Neural progenitor cell (in vitro differentiated cells): ENCODE measurements at regions not wholly inside any gene's neighbourhood (a gene's known extent, or its start where the extent isn't known, plus 50 kb on each side); places are given as distances from the start of the nearest gene placed in this dataset.

Source experiments
- DNase-seq: peaks from one replicate; pipeline ENCODE4 v3.0.0-alpha.2; 2016; ENCODE audit warnings: low spot score
- H2AFZ ChIP-seq: fragments of 200-600 bp; sonication (generic); replicated peaks from 2 replicates; pipeline ENCODE4 v1.6.1; 2016; ENCODE audit warnings: antibody characterized with exemption
- H3F3A ChIP-seq: fragments of 200-600 bp; sonication (generic); 2 replicates; pipeline ENCODE4 v1.6.1; 2016; ENCODE audit warnings: antibody characterized with exemption, low read depth
- H3K27ac ChIP-seq: fragments of 200-600 bp; sonication (generic); 2 replicates; pipeline ENCODE4 v1.5.1; 2016; ENCODE audit warnings: mild to moderate bottlenecking
- H3K27me3 ChIP-seq: fragments of 200-600 bp; sonication (generic); 2 replicates; pipeline ENCODE4 v1.6.1; 2016; ENCODE audit warnings: mild to moderate bottlenecking, moderate library complexity
- H3K36me3 ChIP-seq: fragments of 200-600 bp; sonication (generic); 2 replicates; pipeline ENCODE4 v1.5.1; 2016
- H3K4me1 ChIP-seq: fragments of 200-600 bp; sonication (generic); 2 replicates; pipeline ENCODE4 v1.6.1; 2016; ENCODE audit warnings: mixed run types
- H3K4me2 ChIP-seq: fragments of 200-600 bp; sonication (generic); 2 replicates; pipeline ENCODE4 v1.6.1; 2016
- H3K4me3 ChIP-seq: fragments of 200-600 bp; sonication (generic); 2 replicates; pipeline ENCODE4 v1.5.1; 2016
- H3K79me2 ChIP-seq: fragments of 200-600 bp; sonication (generic); 2 replicates; pipeline ENCODE4 v1.6.1; 2016; ENCODE audit warnings: low read depth
- H3K9ac ChIP-seq: fragments of 200-600 bp; sonication (generic); 2 replicates; pipeline ENCODE4 v1.6.1; 2016
- H3K9me3 ChIP-seq: fragments of 200-600 bp; sonication (generic); 2 replicates; pipeline ENCODE4 v1.5.1; 2016; ENCODE audit warnings: low read depth
- H4K20me1 ChIP-seq: fragments of 200-600 bp; sonication (generic); 2 replicates; pipeline ENCODE4 v1.6.1; 2016; ENCODE audit warnings: low read depth
- H3K27ac Mint-ChIP-seq: 3 replicates; pipeline ENCODE4 v1.8.0; 2021; ENCODE audit warnings: mixed read lengths
- H3K27me3 Mint-ChIP-seq: 2 replicates; pipeline ENCODE4 v1.8.0; 2022; ENCODE audit warnings: low read depth, mild to moderate bottlenecking, inconsistent platforms, moderate library complexity, mixed read lengths; ENCODE audit not compliant: insufficient read depth
- H3K36me3 Mint-ChIP-seq: 3 replicates; pipeline ENCODE4 v1.8.0; 2021; ENCODE audit warnings: mixed read lengths
- H3K4me1 Mint-ChIP-seq: 3 replicates; pipeline ENCODE4 v1.8.0; 2021; ENCODE audit warnings: mixed read lengths
- H3K4me3 Mint-ChIP-seq: 3 replicates; pipeline ENCODE4 v1.8.0; 2021; ENCODE audit warnings: mild to moderate bottlenecking, moderate library complexity, mixed read lengths
- H3K9me3 Mint-ChIP-seq: 3 replicates; pipeline ENCODE4 v1.8.0; 2020; ENCODE audit warnings: mixed read lengths
- EZH2 ChIP-seq: fragments of 200-600 bp; sonication (generic); IDR thresholded peaks from 2 replicates; pipeline ENCODE4 v1.6.1; 2017; ENCODE audit warnings: antibody characterized with exemption, mild to moderate bottlenecking, moderate library complexity
- EZH2phosphoT487 ChIP-seq: fragments of 200-600 bp; sonication (generic); IDR thresholded peaks from 2 replicates; pipeline ENCODE4 v1.6.1; 2017; ENCODE audit warnings: antibody characterized with exemption
- TF ChIP-seq, protein P1 (sequence below): fragments of 200-600 bp; sonication (generic); IDR thresholded peaks from 2 replicates; pipeline ENCODE4 v1.5.1; 2017; ENCODE audit warnings: antibody characterized with exemption, mild to moderate bottlenecking

DNA sequence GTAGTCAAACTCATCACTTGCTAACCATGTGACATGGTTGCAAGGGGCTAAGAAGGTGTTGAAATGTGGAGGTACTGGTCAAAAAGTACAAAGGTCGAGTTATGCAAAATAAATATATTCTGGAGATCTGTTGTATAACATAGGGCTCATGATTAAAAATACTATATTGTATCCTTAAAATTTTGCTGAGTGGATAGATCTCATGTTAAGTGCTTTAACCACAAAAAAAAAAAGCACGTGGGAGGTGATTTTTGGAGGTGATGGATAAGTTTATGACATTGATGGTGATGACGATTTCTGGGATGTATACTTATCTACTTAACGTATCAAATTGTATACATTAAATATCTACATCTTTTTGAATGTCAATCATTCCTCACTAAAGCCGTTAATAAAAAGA lies 96.2 kb upstream of the PAPPA start:
- no peaks in the 10 kb centered on the region for H3K36me3 ChIP-seq
- TF ChIP-seq, protein P1, sequence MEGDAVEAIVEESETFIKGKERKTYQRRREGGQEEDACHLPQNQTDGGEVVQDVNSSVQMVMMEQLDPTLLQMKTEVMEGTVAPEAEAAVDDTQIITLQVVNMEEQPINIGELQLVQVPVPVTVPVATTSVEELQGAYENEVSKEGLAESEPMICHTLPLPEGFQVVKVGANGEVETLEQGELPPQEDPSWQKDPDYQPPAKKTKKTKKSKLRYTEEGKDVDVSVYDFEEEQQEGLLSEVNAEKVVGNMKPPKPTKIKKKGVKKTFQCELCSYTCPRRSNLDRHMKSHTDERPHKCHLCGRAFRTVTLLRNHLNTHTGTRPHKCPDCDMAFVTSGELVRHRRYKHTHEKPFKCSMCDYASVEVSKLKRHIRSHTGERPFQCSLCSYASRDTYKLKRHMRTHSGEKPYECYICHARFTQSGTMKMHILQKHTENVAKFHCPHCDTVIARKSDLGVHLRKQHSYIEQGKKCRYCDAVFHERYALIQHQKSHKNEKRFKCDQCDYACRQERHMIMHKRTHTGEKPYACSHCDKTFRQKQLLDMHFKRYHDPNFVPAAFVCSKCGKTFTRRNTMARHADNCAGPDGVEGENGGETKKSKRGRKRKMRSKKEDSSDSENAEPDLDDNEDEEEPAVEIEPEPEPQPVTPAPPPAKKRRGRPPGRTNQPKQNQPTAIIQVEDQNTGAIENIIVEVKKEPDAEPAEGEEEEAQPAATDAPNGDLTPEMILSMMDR, result no peak
- TF ChIP-seq EZH2phosphoT487, result no peak
- no peak for TF ChIP-seq EZH2
- H3K27ac ChIP-seq, result no peak overlapping the region
- H3K36me3 Mint-ChIP-seq, result no peaks in the 10 kb centered on the region
- DNase-seq, result no peak
- no peaks in the 10 kb centered on the region for H3K4me1 ChIP-seq
- H3K4me2 ChIP-seq, result no peak overlapping the region
- H3K4me3 ChIP-seq, result no peak overlapping the region
- no peaks in the 10 kb centered on the region for H3K9me3 Mint-ChIP-seq
- H3K4me1 Mint-ChIP-seq, result peaks cover 3% of the 10 kb centered on the region
- H3K79me2 ChIP-seq, result no peaks in the 10 kb centered on the region
- H3K4me3 Mint-ChIP-seq, result no peak overlapping the region
- no peak overlapping the region for H2AFZ ChIP-seq
- H3K27me3 Mint-ChIP-seq, result no peaks in the 10 kb centered on the region
- H3F3A ChIP-seq, result no peaks in the 10 kb centered on the region
- no peaks in the 10 kb centered on the region for H3K9me3 ChIP-seq
- H3K27me3 ChIP-seq, result no peaks in the 10 kb centered on the region
- no peak overlapping the region for H3K27ac Mint-ChIP-seq
- H3K9ac ChIP-seq, result no peak overlapping the region
- no peaks in the 10 kb centered on the region for H4K20me1 ChIP-seq

DNA sequence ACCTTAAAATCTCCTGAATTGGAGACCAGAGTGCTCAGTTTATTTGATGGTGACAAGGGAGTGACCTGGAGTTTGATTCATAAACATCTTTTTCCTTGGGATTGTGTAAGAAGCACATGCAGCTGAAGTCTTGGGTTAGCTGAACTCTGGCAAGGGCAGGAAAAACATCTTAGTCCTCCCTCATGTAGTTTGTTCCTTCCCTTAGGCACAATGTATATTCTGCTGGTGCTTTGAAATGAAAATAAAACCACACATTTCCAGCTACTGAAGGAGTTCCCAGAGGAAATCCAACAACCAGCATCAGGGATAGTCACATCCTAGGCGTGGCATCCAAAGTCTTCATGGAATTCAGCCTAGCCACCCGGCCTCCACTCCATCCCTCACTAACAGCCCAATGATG lies 95.2 kb upstream of the PAPPA start:
- Histone ChIP-seq H3K4me3 (no peak overlapping the region), H3K27me3 (no peaks in the 10 kb centered on the region), H3K36me3 (no peaks in the 10 kb centered on the region), H3K9me3 (no peaks in the 10 kb centered on the region), H3K9ac (no peak overlapping the region), H3K4me2 (no peak overlapping the region), H3F3A (no peaks in the 10 kb centered on the region), H3K27ac (no peak overlapping the region), H2AFZ (peak overlapping the region; percentile 19), H3K4me1 (no peaks in the 10 kb centered on the region), H4K20me1 (no peaks in the 10 kb centered on the region), H3K79me2 (no peaks in the 10 kb centered on the region)
- TF ChIP-seq EZH2 (no peak), EZH2phosphoT487 (no peak)
- TF ChIP-seq, protein P1, result no peak
- Mint-ChIP-seq H3K9me3 (no peaks in the 10 kb centered on the region), H3K36me3 (no peaks in the 10 kb centered on the region), H3K4me1 (peaks cover 3% of the 10 kb centered on the region), H3K27me3 (no peaks in the 10 kb centered on the region), H3K27ac (no peak overlapping the region), H3K4me3 (no peak overlapping the region)
- no peak for DNase-seq

DNA sequence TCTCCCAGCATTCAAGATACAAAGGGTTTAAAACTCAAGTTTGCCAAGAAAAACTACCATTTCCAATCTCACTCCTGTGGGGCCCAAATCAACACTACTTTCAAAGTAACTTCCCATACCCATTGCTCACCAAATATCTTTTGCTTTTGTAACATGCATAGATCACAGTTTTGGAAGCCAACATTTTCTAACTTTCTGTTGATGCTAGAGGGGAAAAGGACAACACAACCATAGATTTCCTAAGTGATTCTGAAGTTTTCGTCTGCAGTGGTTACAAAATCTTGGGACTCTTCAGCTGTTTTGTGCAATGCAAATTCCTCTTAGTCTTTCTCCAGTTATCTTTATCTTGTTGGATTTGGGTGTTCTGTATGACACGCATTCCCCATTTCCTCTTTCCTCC lies 94.1 kb upstream of the PAPPA start:
- no peaks in the 10 kb centered on the region for H3K4me1 ChIP-seq
- H3K79me2 ChIP-seq, result no peaks in the 10 kb centered on the region
- DNase-seq, result no peak
- H3K36me3 ChIP-seq, result no peaks in the 10 kb centered on the region
- Mint-ChIP-seq H3K27ac (no peak overlapping the region), H3K36me3 (no peaks in the 10 kb centered on the region), H3K4me1 (peaks cover 3% of the 10 kb centered on the region), H3K9me3 (no peaks in the 10 kb centered on the region), H3K27me3 (no peaks in the 10 kb centered on the region), H3K4me3 (no peak overlapping the region)
- H4K20me1 ChIP-seq, result no peaks in the 10 kb centered on the region
- H3K9me3 ChIP-seq, result no peaks in the 10 kb centered on the region
- no peak overlapping the region for H3K27ac ChIP-seq
- H3F3A ChIP-seq, result no peaks in the 10 kb centered on the region
- TF ChIP-seq, protein P1, result no peak
- TF ChIP-seq EZH2 (no peak), EZH2phosphoT487 (no peak)
- H3K4me2 ChIP-seq, result no peak overlapping the region
- no peak overlapping the region for H3K9ac ChIP-seq
- H3K27me3 ChIP-seq, result no peaks in the 10 kb centered on the region
- no peak overlapping the region for H3K4me3 ChIP-seq
- no peak overlapping the region for H2AFZ ChIP-seq

DNA sequence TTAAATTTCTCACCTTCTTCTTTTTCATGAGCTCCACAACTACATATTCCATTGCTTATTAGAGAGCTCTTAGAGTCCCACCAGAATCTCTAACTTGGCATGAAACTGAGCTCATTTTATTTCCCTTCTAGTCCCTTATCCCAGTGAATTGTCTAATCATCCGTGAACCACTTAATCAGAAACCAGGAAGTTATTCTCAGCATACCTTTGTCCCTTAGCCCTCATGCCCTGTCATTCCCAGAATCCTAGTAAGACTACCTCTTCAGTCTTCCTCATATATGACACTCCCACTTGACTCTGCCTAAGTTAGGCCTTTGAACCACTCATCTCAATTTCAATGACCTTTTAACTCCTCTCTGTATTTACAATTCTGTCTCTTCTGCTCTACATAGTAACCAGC lies 93.0 kb upstream of the PAPPA start:
- Histone ChIP-seq H3K4me3 (no peak overlapping the region), H3K9ac (no peak overlapping the region), H3K36me3 (no peaks in the 10 kb centered on the region), H3K4me2 (no peak overlapping the region), H3K27me3 (no peaks in the 10 kb centered on the region), H3K4me1 (no peaks in the 10 kb centered on the region), H3K9me3 (no peaks in the 10 kb centered on the region), H3K27ac (no peak overlapping the region), H4K20me1 (no peaks in the 10 kb centered on the region), H2AFZ (no peak overlapping the region), H3K79me2 (no peaks in the 10 kb centered on the region), H3F3A (no peaks in the 10 kb centered on the region)
- Mint-ChIP-seq H3K9me3 (no peaks in the 10 kb centered on the region), H3K27me3 (no peaks in the 10 kb centered on the region), H3K27ac (no peak overlapping the region), H3K4me1 (peaks cover 3% of the 10 kb centered on the region), H3K4me3 (no peak overlapping the region), H3K36me3 (no peaks in the 10 kb centered on the region)
- TF ChIP-seq, protein P1, result no peak
- no peak for TF ChIP-seq EZH2
- TF ChIP-seq EZH2phosphoT487, result no peak
- no peak for DNase-seq
